22Rv1 (cell line): ENCODE measurements at regions not wholly inside any gene's neighbourhood (a gene's known extent, or its start where the extent isn't known, plus 50 kb on each side); places are given as distances from the start of the nearest gene placed in this dataset.

Experiments
- H3K27ac ChIP-seq: fragments of 450-650 bp; 2 replicates; pipeline ENCODE4 v1.5.1; 2017
- CTCF ChIP-seq: fragments of 450-650 bp; IDR thresholded peaks from 2 replicates; pipeline ENCODE4 v1.5.1; 2017; ENCODE audit warnings: mild to moderate bottlenecking
- ZFX ChIP-seq: fragments of 450-650 bp; IDR thresholded peaks from 2 replicates; pipeline ENCODE4 v1.6.1; 2017; ENCODE audit warnings: antibody characterized with exemption, borderline replicate concordance

- TF ChIP-seq CTCF (no peak), ZFX (no peak)
- H3K27ac ChIP-seq: no peak overlapping the region
These were observed 248.5 kb upstream of the ID2 start for GRCh38 chr2:8433390-8433789.

GRCh38 chr2:8435608-8436007, 246.2 kb upstream of the ID2 start:
- no peak for TF ChIP-seq ZFX
- no peak for TF ChIP-seq CTCF
- no peak overlapping the region for H3K27ac ChIP-seq

- no peak for TF ChIP-seq CTCF
- no peak for TF ChIP-seq ZFX
- H3K27ac ChIP-seq: no peak overlapping the region
These were observed 245.3 kb upstream of the ID2 start for GRCh38 chr2:8436585-8436984.

- TF ChIP-seq CTCF (no peak), ZFX (no peak)
- H3K27ac ChIP-seq: no peak overlapping the region
These were observed 244.5 kb upstream of the ID2 start for GRCh38 chr2:8437228-8437948.

GRCh38 chr2:8437949-8438400, 243.9 kb upstream of the ID2 start:
- H3K27ac ChIP-seq: no peak overlapping the region
- TF ChIP-seq ZFX (no peak), CTCF (no peak)

- no peak for TF ChIP-seq ZFX
- no peak for TF ChIP-seq CTCF
- no peak overlapping the region for H3K27ac ChIP-seq
These were observed 243.4 kb upstream of the ID2 start for GRCh38 chr2:8438476-8438875.

GRCh38 chr2:8438996-8439395, 242.9 kb upstream of the ID2 start:
- TF ChIP-seq CTCF (no peak), ZFX (no peak)
- no peak overlapping the region for H3K27ac ChIP-seq
